ENCODE measurements at regions not wholly inside any gene's neighbourhood (a gene's known extent, or its start where the extent isn't known, plus 50 kb on each side); places are given as distances from the start of the nearest gene placed in this dataset.

DNA sequence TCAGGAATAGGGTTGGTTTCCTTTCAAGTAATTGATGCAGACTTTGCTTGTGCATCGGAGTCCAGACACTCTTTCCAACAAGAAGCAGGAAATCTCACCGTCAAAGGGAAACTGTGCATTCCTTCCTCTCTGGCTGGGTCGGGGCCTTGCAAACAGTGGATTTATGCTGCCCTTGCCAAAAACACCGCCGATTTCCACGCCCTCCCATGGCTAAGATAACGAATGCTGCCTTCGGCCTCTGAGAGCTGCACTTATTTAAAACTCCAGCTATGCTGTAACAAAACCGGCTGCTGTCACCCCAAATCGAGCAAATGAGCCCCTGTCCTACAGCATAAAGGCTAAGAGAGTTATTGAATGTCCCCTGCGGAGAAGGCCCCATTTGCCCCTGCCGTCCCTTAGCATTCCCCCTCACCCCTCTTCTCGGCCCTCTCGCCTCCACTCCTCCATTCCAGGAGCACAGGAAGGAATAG is 275.5 kb upstream of the IRX5 start:
- TF ChIP-seq, protein P1, sequence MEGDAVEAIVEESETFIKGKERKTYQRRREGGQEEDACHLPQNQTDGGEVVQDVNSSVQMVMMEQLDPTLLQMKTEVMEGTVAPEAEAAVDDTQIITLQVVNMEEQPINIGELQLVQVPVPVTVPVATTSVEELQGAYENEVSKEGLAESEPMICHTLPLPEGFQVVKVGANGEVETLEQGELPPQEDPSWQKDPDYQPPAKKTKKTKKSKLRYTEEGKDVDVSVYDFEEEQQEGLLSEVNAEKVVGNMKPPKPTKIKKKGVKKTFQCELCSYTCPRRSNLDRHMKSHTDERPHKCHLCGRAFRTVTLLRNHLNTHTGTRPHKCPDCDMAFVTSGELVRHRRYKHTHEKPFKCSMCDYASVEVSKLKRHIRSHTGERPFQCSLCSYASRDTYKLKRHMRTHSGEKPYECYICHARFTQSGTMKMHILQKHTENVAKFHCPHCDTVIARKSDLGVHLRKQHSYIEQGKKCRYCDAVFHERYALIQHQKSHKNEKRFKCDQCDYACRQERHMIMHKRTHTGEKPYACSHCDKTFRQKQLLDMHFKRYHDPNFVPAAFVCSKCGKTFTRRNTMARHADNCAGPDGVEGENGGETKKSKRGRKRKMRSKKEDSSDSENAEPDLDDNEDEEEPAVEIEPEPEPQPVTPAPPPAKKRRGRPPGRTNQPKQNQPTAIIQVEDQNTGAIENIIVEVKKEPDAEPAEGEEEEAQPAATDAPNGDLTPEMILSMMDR (IDR thresholded peaks at IDR 0.05; ENCODE audit: unreplicated experiment), result no peak
- H3K36me3 Mint-ChIP-seq (ENCODE audit: insufficient read depth, unreplicated experiment), result no peaks in the 10 kb centered on the region
- DNase-seq, result no peak
- BruUV-seq (replicated peaks), result no TSS peak
- no peak overlapping the region for H3K4me3 Mint-ChIP-seq (ENCODE audit: low read depth, unreplicated experiment)
- intact Hi-C loops (cut with micrococcal nuclease; ENCODE audit: unreplicated experiment), result no loop called here
- H3K9me3 Mint-ChIP-seq (ENCODE audit: low read depth, unreplicated experiment), result peaks cover 7% of the 10 kb centered on the region
- H3K27ac Mint-ChIP-seq (ENCODE audit: unreplicated experiment), result no peak overlapping the region
- CTCF ChIA-PET, result no interaction called here
- peaks cover 11% of the 10 kb centered on the region for H3K4me1 Mint-ChIP-seq (ENCODE audit: low read depth, unreplicated experiment)
- no peaks in the 10 kb centered on the region for H3K27me3 Mint-ChIP-seq (ENCODE audit: unreplicated experiment)

GRCh38 chr16:54654429-54654828 is 276.2 kb upstream of the IRX5 start:
- Mint-ChIP-seq H3K27ac (ENCODE audit: unreplicated experiment) (no peak overlapping the region), H3K9me3 (ENCODE audit: low read depth, unreplicated experiment) (peaks cover 8% of the 10 kb centered on the region), H3K36me3 (ENCODE audit: insufficient read depth, unreplicated experiment) (no peaks in the 10 kb centered on the region), H3K4me3 (ENCODE audit: low read depth, unreplicated experiment) (no peak overlapping the region), H3K4me1 (ENCODE audit: low read depth, unreplicated experiment) (peaks cover 11% of the 10 kb centered on the region), H3K27me3 (ENCODE audit: unreplicated experiment) (no peaks in the 10 kb centered on the region)
- TF ChIP-seq, protein P1 (IDR thresholded peaks at IDR 0.05; ENCODE audit: unreplicated experiment), result no peak
- DNase-seq, result no peak
- CTCF ChIA-PET, result no interaction called here
- intact Hi-C loops (cut with micrococcal nuclease; ENCODE audit: unreplicated experiment), result no loop called here
- no TSS peak for BruUV-seq (replicated peaks)

DNA sequence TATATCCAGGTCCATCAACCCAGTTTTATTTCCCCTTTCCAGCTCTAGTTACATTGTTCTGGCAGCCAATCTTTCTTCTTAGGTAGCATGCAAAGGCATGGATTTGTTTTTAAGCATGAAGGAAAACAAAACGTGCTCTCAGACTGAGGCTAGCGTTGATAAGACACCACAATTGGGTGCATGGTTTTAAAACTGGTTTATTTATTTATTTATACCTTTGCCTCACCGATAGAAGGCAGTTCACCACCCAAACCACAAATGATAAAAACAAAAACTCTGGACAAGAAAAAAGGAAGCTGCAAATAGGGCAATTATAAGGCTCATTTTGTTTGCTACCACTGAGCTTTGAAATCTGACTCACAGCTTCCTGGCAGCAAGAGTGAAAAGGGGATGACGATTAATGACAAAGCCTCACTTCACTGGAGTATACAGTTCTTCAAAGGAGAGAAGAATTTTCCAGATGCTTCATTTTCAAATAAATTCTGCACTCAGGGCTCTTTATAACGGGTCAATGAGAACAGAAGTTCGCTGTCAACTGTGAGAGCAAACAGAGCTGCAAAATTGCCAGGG is 278.4 kb upstream of the IRX5 start:
- Mint-ChIP-seq H3K4me1 (ENCODE audit: low read depth, unreplicated experiment) (peaks cover 7% of the 10 kb centered on the region), H3K36me3 (ENCODE audit: insufficient read depth, unreplicated experiment) (no peaks in the 10 kb centered on the region), H3K4me3 (ENCODE audit: low read depth, unreplicated experiment) (no peak overlapping the region), H3K27ac (ENCODE audit: unreplicated experiment) (no peak overlapping the region), H3K27me3 (ENCODE audit: unreplicated experiment) (no peaks in the 10 kb centered on the region), H3K9me3 (ENCODE audit: low read depth, unreplicated experiment) (peaks cover 6% of the 10 kb centered on the region)
- TF ChIP-seq, protein P1 (IDR thresholded peaks at IDR 0.05; ENCODE audit: unreplicated experiment), result no peak
- no peak for DNase-seq
- intact Hi-C loops (cut with micrococcal nuclease; ENCODE audit: unreplicated experiment), result no loop called here
- CTCF ChIA-PET, result no interaction called here
- BruUV-seq (replicated peaks), result no TSS peak

GRCh38 chr16:54651440-54652195 is 279.0 kb upstream of the IRX5 start:
- H3K27me3 Mint-ChIP-seq (ENCODE audit: unreplicated experiment), result no peaks in the 10 kb centered on the region
- H3K36me3 Mint-ChIP-seq (ENCODE audit: insufficient read depth, unreplicated experiment), result no peaks in the 10 kb centered on the region
- peaks cover 2% of the 10 kb centered on the region for H3K9me3 Mint-ChIP-seq (ENCODE audit: low read depth, unreplicated experiment)
- no TSS peak for BruUV-seq (replicated peaks)
- H3K27ac Mint-ChIP-seq (ENCODE audit: unreplicated experiment), result no peak overlapping the region
- CTCF ChIA-PET, result interaction anchor here (0.6 kb wide), 1 partner anchor 14 kb away, joined by 5 read pairs; no protein-coding TSS in a partner anchor
- intact Hi-C loops (cut with micrococcal nuclease; ENCODE audit: unreplicated experiment), result no loop called here
- DNase-seq, result no peak
- TF ChIP-seq, protein P1 (IDR thresholded peaks at IDR 0.05; ENCODE audit: unreplicated experiment), result no peak
- H3K4me1 Mint-ChIP-seq (ENCODE audit: low read depth, unreplicated experiment), result peaks cover under 1% of the 10 kb centered on the region
- no peak overlapping the region for H3K4me3 Mint-ChIP-seq (ENCODE audit: low read depth, unreplicated experiment)
